NCI-H2196 (cell line): ENCODE measurements at regions not wholly inside any gene's neighbourhood (a gene's known extent, or its start where the extent isn't known, plus 50 kb on each side); places are given as distances from the start of the nearest gene placed in this dataset.
"Not testable (repeated sequence)": the region's sequence is repeated elsewhere in the genome, so short reads cannot be mapped to it uniquely, and the experiment has no call there.

ENCODE experiments used
- DNase-seq: peaks from one replicate; lab custom pipeline; 2025; ENCODE audit not compliant: unreplicated experiment; lab: John Stamatoyannopoulos, UW

DNA sequence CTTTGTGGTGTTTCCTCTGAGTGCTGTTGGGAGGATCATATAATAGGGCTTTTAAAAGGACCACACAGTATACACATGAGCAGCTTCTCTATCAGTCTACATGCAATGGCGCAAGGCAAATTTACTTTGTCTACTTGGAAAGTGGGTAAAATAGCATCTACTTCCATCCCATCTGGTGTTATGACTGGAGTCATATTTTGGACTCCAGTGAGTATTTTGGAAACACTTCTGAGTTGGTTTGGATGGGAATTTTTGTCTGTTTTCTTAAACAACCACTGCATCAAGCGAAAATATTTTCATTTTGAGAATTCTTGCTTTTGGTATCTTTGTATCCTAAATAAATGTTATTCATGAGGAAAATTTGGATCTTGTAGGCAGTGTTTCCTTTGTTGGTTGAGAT, 220.8 kb downstream of the NMUR2 start:
- no peak for DNase-seq

DNA sequence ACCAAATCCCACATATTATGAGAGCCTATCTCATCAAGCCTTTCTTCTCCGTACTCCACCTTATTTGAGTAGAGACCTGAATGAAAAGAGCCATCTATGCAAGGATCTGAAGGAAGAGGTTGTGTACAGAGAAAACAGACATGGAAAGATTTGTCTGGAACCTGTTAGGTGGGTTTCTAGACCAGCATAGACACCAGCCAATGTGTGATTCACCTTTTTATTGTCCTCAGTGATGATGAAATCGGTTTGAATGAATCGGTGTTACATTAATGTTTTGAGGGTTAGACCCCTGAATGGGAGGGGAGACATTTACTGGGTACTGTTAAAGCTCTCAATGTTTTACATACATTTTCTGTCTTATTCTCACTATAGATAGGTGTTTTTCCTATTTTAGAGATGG, 223.6 kb downstream of the NMUR2 start:
- no peak for DNase-seq

DNA sequence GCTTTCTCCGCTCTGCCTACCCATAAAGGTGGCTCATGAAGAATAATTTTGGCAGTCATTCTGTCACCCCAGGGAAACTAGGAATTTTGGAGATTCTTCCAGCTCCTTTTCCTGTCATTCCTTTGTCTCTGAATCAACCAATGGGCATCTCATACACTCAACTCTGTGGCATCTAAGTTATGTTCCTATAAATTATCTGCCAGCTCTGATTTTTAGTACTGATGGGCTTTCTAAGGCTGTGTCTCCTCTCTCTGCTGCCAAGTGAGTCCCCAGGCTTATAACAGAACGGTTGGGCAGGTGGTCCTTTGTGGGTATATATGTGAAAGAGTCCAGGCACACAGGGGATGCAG, 226.8 kb downstream of the NMUR2 start:
- no peak for DNase-seq

DNA sequence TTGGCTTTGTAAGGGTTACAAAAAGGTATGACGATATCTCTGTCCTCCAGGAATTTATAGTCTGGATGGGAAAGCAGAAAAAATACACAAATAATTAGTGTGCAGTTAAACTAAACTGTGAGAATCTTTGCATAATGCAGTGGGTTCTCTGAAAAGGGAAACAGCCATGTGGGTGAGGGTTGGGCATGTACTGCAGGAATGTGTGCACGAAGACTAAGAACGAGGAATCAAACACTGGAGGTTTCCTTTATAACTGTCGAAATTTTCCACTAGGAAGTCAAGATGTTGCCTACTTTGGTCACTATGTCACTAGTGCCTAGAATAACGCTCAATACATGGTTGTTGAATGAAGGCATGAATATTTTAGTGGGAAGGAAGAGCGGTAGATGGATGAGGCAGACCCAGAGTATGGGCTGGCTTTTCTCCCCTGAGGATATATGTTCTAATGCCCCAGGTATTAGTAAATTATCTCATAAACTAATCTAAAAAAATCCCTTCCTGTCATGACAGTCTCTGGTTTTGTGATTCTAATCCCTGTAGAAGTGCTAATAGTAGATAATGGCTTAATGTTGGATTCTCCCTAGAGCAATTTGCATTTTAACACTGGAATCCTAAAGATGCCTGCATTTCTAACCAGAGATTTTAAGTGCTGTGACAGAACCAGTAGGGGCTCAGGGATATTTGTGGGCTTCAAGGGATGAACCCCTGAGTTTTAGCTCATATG, 227.3 kb downstream of the NMUR2 start:
- no peak for DNase-seq

DNA sequence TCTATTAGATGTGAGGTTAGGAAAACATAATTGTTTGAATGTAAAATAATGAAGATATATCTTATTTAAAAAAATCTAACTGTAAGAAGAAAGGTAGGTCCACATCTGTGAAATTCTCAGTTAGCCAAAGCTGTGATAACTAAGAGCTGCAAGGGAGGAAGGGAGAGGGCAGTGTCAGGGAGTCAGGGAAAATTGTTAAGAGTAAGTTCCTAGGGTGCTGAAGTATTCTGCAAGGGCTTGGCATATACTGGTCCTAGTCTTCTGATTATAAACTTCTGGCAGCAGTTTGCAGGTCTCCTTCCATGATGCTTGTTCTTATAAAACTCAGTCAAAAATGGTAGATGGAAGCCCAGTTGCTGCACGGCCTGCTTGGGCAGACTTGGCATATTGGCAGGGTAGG, 233.2 kb downstream of the NMUR2 start:
- no peak for DNase-seq

DNA sequence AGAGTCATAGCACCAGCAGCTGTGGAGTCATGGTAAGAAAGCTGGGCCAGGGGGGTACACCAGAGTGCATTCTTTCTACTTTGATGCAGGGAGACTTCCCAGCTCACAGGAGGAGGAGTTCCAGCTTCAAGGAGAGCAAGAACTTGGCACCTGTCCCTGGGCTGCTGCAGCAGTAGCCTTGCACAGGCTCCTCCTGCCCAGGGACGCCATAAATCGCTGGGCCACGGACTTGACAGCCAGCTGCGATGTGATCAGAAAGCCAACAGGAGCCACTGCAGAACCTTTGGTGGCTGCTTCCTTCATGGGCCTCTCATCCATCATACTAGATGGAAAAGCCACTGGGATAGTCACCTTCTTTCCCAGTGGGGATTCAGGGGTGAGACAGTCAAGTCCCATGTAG, 234.7 kb downstream of the NMUR2 start:
- DNase-seq = no peak

DNA sequence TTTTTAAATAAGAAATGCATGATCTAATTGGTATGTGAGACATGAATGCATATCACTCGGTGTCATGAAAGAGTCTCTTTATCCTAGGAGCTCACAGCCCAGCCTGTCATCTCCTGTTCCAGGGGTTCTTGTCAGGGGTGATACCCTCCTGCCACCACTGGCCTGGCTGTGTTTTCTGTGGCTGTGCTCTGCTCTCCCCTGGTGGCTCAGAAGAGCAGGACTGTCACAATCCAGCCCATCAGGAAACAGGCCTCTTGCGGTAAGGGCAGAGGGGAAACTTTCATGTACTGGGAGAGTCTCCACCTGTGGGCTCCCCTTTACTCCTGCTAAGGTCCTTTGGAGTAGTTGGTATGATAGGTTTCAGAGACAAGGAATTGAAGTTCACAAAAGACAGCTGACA, 240.2 kb upstream of the GLRA1 start:
- DNase-seq = no peak

DNA sequence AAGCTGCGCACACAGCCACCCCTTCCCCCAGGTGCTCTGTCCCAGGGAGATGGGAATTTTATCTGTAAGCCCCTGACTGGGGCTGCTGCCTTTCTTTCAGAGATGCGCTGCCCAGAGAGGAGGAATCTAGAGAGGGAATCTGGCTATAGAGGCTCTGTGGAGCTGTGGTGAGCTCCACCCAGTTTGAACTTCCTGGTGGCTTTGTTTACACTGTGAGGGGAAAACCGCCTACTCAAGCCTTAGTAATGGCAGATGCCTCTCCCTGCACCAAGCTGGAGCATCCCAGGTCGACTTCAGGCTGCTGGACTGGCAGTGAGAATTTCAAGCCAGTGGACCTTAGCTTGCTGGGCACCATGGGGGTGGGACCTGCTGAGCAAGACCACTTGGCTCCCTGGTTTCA, 235.2 kb upstream of the GLRA1 start:
- DNase-seq = not testable (repeated sequence)

DNA sequence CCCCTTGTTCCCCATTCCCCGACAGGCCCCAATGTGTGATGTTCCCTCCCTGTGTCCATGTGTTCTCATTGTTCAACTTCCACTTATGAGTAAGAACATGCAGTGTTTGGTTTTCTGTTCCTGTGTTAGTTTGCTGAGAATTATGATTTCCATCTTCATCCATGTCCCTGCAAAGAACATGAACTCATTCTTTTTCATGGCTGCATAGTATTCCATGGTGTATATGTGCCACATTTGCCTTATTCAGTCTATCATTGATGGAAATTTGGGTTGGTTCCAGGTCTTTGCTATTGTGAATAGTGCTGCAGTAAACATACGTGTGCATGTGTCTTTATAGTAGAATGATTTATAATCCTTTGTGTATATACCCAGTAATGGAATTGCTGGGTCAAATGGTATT, 229.8 kb upstream of the GLRA1 start:
- DNase-seq = not testable (repeated sequence)

DNA sequence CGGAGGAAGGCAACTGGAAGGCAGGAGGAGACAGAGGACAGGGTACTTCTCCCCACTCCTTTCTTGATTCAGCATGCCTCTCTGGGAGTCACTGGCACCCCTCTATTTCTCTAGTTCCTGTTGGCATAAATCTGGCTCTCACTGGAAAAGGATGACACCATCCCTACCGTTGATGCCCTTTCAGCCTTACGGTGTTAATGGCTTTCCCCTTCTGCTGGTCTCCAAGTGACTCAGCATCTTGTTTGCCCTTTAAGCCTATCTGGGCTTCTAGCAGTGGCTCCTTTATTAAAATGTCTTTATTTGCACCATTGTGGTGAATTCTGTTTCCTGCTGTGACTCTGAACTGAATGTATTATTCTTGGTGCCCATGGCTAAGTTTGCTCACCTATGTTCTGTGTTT, 227.3 kb upstream of the GLRA1 start:
- DNase-seq = no peak

DNA sequence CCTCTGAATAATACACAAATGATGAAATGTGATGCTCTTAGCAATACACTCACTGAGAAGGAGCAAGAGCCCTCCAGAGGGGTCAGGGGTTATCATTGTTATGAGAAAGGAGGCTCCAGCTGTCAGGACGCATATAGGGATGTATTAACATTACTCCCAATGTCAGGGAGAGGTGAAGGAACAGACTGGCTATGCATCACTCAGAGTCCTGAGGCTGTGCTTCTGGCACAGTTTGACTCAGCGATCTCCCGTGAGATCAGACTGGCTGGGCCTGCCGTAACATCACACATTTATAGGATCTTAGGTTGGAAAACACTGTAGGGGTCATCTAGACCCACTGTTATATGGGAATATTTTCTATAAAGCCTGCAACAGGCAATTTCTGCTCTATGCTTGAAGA, 226.5 kb upstream of the GLRA1 start:
- DNase-seq = no peak

DNA sequence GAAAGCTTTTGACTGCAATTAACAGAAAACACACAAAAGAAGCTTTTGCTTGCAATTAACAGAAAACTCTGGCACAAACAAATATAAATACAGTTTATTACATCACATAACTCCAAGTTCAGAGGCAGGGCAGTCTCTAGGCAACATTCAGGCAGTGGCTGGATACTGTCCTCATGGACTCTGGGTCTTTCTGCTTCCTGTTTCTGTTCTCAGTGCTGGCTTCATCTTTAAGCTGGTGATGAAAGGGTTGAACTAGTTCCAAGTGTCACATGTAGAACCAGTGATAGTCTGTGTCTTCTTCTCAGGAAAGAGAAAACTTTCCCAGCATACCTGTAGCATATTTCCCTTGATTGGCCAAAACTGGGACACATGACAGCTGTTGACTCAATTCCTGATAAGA, 222.6 kb upstream of the GLRA1 start:
- DNase-seq = no peak

DNA sequence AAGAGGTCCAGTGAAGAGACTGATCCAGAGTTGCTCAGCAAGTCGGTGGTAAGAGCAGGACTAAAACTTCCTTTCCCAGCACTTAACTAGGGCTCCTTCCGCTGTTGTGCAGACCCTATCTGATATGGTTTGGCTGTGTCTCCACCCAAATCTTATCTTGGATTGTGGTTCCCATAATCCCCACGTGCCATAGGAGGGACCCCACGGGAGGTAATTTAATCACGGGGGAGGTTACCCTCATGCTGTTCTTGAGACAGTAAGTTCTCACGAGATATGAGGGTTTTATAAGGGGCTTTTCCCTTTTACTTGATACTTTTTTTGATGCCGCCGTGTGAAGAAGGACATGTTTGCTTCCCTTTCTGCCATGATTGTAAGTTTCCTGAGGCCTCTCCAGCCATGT, 221.9 kb upstream of the GLRA1 start:
- no peak for DNase-seq

DNA sequence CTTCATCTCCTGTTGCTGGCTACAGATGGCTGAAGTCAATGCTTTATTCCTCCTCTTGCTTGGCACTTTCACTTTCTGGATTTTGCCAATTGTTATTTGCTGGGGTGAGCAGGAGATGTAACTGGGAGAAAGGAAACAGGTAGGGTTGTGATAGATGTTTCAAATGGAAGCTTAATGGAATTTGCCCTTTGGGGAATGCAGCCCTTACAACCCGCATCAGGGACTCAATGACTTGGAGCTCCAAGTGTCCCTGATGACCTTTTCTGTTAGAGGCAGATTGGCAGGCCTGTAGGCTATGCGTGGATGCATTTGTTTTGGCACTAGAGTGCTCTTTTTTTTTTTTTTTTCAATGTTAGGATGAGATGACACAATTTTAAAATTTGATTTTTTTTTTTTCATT, 219.9 kb upstream of the GLRA1 start:
- DNase-seq = no peak

DNA sequence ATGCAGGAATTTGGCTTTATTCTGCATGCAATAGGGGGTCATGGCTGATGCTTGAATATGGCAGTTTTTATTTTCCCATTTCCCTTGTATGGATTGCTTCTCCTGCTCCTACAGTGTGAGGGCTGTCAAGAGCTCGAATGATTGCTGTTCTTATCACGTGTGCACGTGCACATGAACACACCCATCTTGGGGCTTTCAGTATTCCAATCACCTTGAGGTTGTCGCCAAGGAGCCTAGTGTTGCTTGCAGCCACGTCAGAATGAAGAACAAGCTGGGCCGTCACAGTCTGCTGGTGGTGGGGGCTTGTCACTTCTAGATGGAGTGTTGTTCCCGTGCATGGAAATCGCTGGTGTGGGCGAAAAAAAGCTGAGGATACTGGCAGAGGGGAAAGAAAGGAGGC, 219.4 kb upstream of the GLRA1 start:
- no peak for DNase-seq

DNA sequence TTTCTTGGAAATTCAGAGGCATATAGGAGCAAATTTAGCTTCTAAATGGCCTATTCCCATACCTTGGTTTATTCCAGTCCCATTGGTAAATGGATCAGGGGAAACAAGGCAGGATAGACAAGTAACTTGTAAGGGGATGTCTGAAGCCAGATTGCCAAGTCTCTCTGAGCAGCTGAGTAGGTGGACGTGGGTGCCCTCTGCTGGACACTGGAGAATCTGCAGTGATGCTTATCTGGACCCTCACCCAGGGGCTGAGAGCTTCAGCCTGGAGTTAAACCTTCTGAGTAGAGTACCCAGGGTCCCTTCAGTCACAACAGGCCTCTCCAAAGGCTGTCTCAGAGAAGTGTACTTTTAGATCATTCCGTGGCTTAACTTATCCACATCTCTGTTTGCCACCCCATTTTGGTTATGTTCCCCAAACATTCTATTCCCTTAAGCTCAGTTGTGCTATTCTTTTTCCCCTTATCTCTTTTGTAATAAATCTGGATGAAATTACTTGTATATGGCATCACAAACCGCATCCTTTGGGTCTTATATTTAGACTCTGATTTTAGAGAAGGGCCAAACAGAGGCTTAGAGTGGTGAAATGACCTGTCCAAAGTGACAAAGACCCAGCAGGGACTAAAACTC, 218.3 kb upstream of the GLRA1 start:
- DNase-seq = peak; percentile 34

DNA sequence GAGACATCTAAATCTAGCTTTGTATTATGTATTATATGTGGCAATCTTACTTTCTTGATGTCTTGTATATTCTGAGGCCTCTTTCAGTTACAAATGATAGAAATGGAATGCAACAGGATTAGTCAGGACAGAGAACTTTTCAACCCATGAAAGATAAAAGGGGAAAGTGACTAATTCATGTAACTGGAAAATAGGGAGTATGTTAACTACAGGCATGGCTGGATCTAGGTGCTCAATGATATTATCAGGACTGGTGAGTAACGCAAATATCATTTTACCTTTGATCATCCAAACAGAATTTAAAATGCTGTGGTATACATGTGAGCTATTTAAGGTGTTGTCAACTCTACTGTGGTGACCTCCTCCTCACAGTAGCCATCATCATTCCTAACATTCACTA, 215.7 kb upstream of the GLRA1 start:
- no peak for DNase-seq

DNA sequence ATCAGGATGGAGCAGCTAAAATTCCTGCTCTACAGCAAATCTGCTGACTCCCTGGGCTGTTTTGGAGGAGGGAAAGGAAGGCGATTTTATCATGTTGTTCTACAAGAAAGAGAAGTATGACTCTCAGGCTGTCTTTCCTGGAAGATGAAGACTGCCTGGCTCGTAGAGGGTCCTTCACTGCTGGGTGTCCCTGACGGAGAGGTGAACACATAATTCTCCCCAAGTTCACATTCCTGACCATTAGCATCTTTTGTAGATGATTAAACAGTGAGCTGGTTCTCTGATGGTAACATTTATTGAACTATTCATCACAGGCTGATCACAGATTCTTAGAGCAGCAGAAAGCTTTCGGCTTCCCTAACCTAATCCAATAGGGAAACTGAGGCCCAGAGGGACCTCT, 212.4 kb upstream of the GLRA1 start:
- DNase-seq = no peak

DNA sequence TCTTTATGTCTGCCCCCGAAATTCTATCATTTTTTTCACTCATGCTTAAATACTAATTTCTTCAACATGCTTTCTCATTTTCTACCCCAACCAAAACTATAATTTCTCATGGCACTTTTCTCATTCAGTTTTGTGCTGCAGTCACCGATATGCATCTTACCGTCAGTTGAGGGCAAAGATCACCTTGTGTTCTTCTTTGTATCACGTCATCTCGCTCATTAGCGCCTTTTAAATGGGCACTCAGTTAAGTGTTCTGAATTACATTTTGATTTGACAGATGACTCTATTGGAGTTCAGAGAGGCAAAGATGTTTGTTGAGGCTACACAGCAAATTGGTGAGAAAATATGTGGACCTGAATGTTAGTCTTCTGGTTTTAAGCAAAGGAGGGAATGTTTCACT, 211.7 kb upstream of the GLRA1 start:
- DNase-seq = no peak

DNA sequence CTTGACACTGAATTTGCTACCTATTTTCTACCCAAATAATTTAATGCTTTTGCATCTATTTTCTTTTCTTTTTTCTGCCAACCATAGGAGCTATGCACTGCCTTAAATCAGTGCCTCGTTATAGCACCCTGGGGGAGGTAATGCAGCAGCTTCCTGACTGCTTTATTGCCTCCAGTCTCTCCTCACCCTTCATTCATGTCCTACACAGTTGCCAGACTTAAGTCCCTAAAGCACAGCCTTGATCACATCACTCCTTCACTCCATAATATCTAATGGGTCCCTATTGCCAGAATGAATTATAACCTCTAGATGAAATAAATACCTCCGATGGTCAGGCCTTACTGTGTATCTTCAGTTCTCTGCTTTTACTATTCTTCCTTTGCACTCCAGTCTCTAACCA, 211.2 kb upstream of the GLRA1 start:
- DNase-seq = no peak

DNA sequence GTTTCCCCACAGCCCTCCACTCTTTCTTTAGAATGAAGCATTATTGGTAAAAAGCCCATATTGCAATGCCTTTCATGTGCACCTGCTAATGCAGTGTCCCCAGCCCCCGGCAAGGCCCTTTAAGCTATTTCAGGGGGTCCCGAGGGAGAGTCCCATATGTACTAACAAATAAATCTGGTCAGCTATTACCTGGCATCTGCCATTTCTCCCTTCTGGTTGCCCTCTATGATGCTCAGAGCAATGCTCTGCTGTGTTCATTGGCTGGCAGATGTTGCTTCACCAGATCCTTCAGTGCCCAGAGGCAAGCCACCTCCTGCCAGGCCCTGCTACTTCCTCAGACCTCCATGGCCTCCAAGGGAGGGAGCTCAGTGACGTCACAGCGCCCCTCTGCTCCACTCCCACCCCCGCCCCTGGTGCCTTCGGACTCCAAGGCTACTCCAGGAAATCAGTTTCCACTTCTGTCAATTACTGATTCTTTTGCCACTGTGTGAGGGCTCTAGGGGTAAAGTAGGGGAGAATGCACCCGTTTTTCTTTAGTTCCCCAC, 201.1 kb upstream of the GLRA1 start:
- no peak for DNase-seq

DNA sequence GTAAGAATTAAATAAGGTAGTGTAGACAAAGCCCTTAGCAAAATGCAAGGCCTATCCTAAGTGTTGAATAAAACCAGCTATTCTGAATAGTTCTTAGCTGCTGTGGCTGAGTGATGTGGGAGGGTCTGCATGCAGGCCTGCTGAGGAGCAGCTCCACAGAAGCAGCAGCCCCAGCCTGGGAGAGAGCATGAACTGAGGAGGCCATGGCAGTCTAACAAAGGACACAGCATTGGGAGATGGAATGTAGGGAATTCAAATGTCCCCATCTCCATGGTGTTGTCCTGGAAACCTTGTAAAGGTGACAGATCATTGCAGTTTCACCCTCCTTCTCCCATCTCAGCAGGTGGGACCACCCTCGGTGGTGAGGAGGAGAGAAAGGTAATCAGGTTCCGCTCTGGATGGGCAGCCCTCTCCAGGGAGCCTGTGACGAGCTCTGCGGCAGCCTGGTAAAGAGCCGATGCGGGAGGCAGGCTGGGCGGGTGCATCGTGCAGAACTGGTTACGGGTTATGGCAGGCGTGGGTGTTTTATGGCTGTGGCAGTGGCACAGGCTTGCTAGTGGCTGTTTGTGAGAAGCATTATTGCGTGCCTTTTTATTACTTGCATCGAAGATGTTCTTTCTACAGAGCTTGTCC, 199.9 kb upstream of the GLRA1 start:
- no peak for DNase-seq
